DOHH2 (cell line): ENCODE measurements at regions not wholly inside any gene's neighbourhood (a gene's known extent, or its start where the extent isn't known, plus 50 kb on each side); places are given as distances from the start of the nearest gene placed in this dataset.

Experiments used
- H3F3A ChIP-seq: fragments of 200-600 bp; sonication (generic), shearing (Covaris generic); 2 replicates; pipeline ENCODE4 v1.6.0; 2016; ENCODE audit warnings: antibody characterized with exemption, mild to moderate bottlenecking; ENCODE audit not compliant: control insufficient read depth, insufficient read depth
- H3K27ac ChIP-seq: fragments of 200-600 bp; sonication (generic); 2 replicates; pipeline ENCODE4 v1.5.1; 2014; ENCODE audit warnings: low read depth, mild to moderate bottlenecking, low read length, moderate library complexity
- H3K27me3 ChIP-seq: fragments of 200-600 bp; sonication (generic); 2 replicates; pipeline ENCODE4 v1.6.1; 2014; ENCODE audit warnings: mild to moderate bottlenecking, low read length, mixed read lengths; ENCODE audit not compliant: control insufficient read depth
- H3K36me3 ChIP-seq: fragments of 200-600 bp; sonication (generic); 2 replicates; pipeline ENCODE4 v1.6.1; 2014; ENCODE audit warnings: mild to moderate bottlenecking, low read length, moderate library complexity, mixed read lengths; ENCODE audit not compliant: control insufficient read depth
- H3K4me1 ChIP-seq: fragments of 200-600 bp; sonication (generic); 2 replicates; pipeline ENCODE4 v1.6.1; 2014; ENCODE audit warnings: mild to moderate bottlenecking, low read length, mixed read lengths; ENCODE audit not compliant: control insufficient read depth
- H3K4me2 ChIP-seq: fragments of 200-600 bp; sonication (generic); 2 replicates; pipeline ENCODE4 v1.6.0; 2014; ENCODE audit warnings: mild to moderate bottlenecking, low read length, moderate library complexity
- H3K4me3 ChIP-seq: fragments of 200-600 bp; sonication (generic); 2 replicates; pipeline ENCODE4 v1.5.1; 2014; ENCODE audit warnings: mild to moderate bottlenecking, low read length, mixed read lengths
- H3K79me2 ChIP-seq: fragments of 200-600 bp; sonication (generic); 2 replicates; pipeline ENCODE4 v1.6.1; 2014; ENCODE audit warnings: mild to moderate bottlenecking, low read length, mixed read lengths; ENCODE audit not compliant: control insufficient read depth
- H3K9me2 ChIP-seq: fragments of 200-600 bp; sonication (generic); replicated peaks from 2 replicates; pipeline ENCODE4 v1.6.1; 2014; ENCODE audit warnings: mild to moderate bottlenecking, low read length, mixed read lengths; ENCODE audit not compliant: control insufficient read depth
- H3K9me3 ChIP-seq: fragments of 200-600 bp; sonication (generic); 2 replicates; pipeline ENCODE4 v1.6.1; 2014; ENCODE audit warnings: antibody characterized with exemption, low read length, mixed read lengths; ENCODE audit not compliant: control insufficient read depth, insufficient read depth
- H4K20me1 ChIP-seq: fragments of 200-600 bp; sonication (generic); 2 replicates; pipeline ENCODE4 v1.6.0; 2014; ENCODE audit warnings: low read depth, mild to moderate bottlenecking, antibody characterized with exemption, low read length, moderate library complexity; ENCODE audit not compliant: control insufficient read depth, insufficient read depth
- CTCF ChIP-seq: fragments of 200-600 bp; sonication (generic); IDR thresholded peaks from one replicate; pipeline ENCODE4 v1.5.1; 2014; ENCODE audit warnings: antibody characterized with exemption, mild to moderate bottlenecking, low read depth, low read length; ENCODE audit not compliant: poor library complexity, severe bottlenecking
- EZH2phosphoT487 ChIP-seq: fragments of 200-600 bp; sonication (generic); IDR thresholded peaks from 2 replicates; pipeline ENCODE4 v1.6.1; 2017; ENCODE audit warnings: borderline replicate concordance, mild to moderate bottlenecking, antibody characterized with exemption, low read length, moderate library complexity, mixed read lengths

GRCh38 chr10:35950701-35951100 lies 308.6 kb upstream of the FZD8 start:
- Histone ChIP-seq H3K9me2 (no peaks in the 10 kb centered on the region), H3K4me1 (no peaks in the 10 kb centered on the region), H3K27ac (no peak overlapping the region), H3K27me3 (no peaks in the 10 kb centered on the region), H3K79me2 (no peaks in the 10 kb centered on the region), H3K36me3 (no peaks in the 10 kb centered on the region), H3F3A (no peaks in the 10 kb centered on the region), H3K4me3 (no peak overlapping the region), H3K9me3 (no peaks in the 10 kb centered on the region), H4K20me1 (no peaks in the 10 kb centered on the region), H3K4me2 (no peak overlapping the region)
- TF ChIP-seq CTCF, result no peak
- no peak for TF ChIP-seq EZH2phosphoT487

GRCh38 chr10:35950226-35950625 lies 308.1 kb upstream of the FZD8 start:
- H3K79me2 ChIP-seq, result no peaks in the 10 kb centered on the region
- H3K27me3 ChIP-seq, result no peaks in the 10 kb centered on the region
- no peaks in the 10 kb centered on the region for H4K20me1 ChIP-seq
- no peak overlapping the region for H3K27ac ChIP-seq
- H3K4me2 ChIP-seq, result no peak overlapping the region
- no peaks in the 10 kb centered on the region for H3K9me2 ChIP-seq
- TF ChIP-seq EZH2phosphoT487, result no peak
- no peak for TF ChIP-seq CTCF
- no peaks in the 10 kb centered on the region for H3F3A ChIP-seq
- H3K36me3 ChIP-seq, result no peaks in the 10 kb centered on the region
- H3K9me3 ChIP-seq, result no peaks in the 10 kb centered on the region
- no peaks in the 10 kb centered on the region for H3K4me1 ChIP-seq
- H3K4me3 ChIP-seq, result no peak overlapping the region

GRCh38 chr10:35949811-35950211 lies 307.7 kb upstream of the FZD8 start:
- no peaks in the 10 kb centered on the region for H4K20me1 ChIP-seq
- no peaks in the 10 kb centered on the region for H3K27me3 ChIP-seq
- H3K9me2 ChIP-seq, result no peaks in the 10 kb centered on the region
- no peak for TF ChIP-seq EZH2phosphoT487
- TF ChIP-seq CTCF, result no peak
- no peaks in the 10 kb centered on the region for H3K79me2 ChIP-seq
- no peak overlapping the region for H3K27ac ChIP-seq
- no peaks in the 10 kb centered on the region for H3K36me3 ChIP-seq
- no peaks in the 10 kb centered on the region for H3K9me3 ChIP-seq
- H3K4me3 ChIP-seq, result no peak overlapping the region
- H3F3A ChIP-seq, result no peaks in the 10 kb centered on the region
- H3K4me1 ChIP-seq, result no peaks in the 10 kb centered on the region
- no peak overlapping the region for H3K4me2 ChIP-seq

GRCh38 chr10:35946556-35946955 lies 304.5 kb upstream of the FZD8 start:
- Histone ChIP-seq H3K27ac (no peak overlapping the region), H3K27me3 (no peaks in the 10 kb centered on the region), H3K9me2 (no peaks in the 10 kb centered on the region), H3F3A (no peaks in the 10 kb centered on the region), H3K4me1 (no peaks in the 10 kb centered on the region), H3K4me2 (no peak overlapping the region), H4K20me1 (no peaks in the 10 kb centered on the region), H3K9me3 (no peaks in the 10 kb centered on the region), H3K4me3 (no peak overlapping the region), H3K79me2 (no peaks in the 10 kb centered on the region), H3K36me3 (no peaks in the 10 kb centered on the region)
- TF ChIP-seq CTCF, result no peak
- no peak for TF ChIP-seq EZH2phosphoT487
